Body of pancreas (tissue), 4 donors: ENCODE measurements at regions not wholly inside any gene's neighbourhood (a gene's known extent, or its start where the extent isn't known, plus 50 kb on each side); places are given as distances from the start of the nearest gene placed in this dataset.

ENCODE experiments used
- ATAC-seq: fragments of 150-250 bp; one replicate; pipeline ENCODE4 v1.9.1; 2016
- DNase-seq, 4 donors: peaks; one replicate each; pipeline ENCODE4 v3.0.0-alpha.2; 2019
- H3K27ac ChIP-seq, 4 donors: fragments of 200-600 bp; sonication (generic); 1 replicate in 3 of 4; 2 replicates in 1 of 4; pipeline versions ENCODE4 v1.5.1 to v1.6.1; 2016 to 2019; ENCODE audit warnings: mild to moderate bottlenecking in 1 of 4, mixed read lengths in 1 of 4, moderate library complexity in 1 of 4
- H3K27me3 ChIP-seq, 2 donors: fragments of 200-600 bp; sonication (generic); one replicate each; pipeline ENCODE4 v1.6.0; 2016; ENCODE audit warnings: mild to moderate bottlenecking in 1 of 2
- H3K36me3 ChIP-seq, 2 donors: fragments of 200-600 bp; sonication (generic); replicated peaks in 1 of 2; 2 replicates each; pipeline ENCODE4 v1.5.1; 2016; ENCODE audit warnings: low read depth in 2 of 2; ENCODE audit not compliant: insufficient read depth in 1 of 2
- H3K4me1 ChIP-seq: fragments of 200-600 bp; sonication (generic); one replicate; pipeline ENCODE4 v1.6.0; 2016
- H3K4me3 ChIP-seq, 2 donors: fragments of 200-600 bp; sonication (generic); 1 replicate in 1 of 2; 2 replicates in 1 of 2; pipeline ENCODE4 v1.5.1; 2016 to 2019
- H3K9me3 ChIP-seq, 3 donors: fragments of 200-600 bp; sonication (generic); 1 replicate in 2 of 3; 2 replicates in 1 of 3; pipeline ENCODE4 v1.5.1; 2016
- CTCF ChIP-seq, 7 experiments: fragments of 450-650 bp in 4 of 7; fragments of 200-600 bp in 3 of 7; sonication (generic) in 3 of 7; IDR thresholded peaks; one replicate each; pipeline ENCODE4 v1.5.1; 2016 to 2019; ENCODE audit warnings: antibody characterized with exemption in 7 of 7
- POLR2A ChIP-seq, 3 donors: fragments of 450-650 bp; IDR thresholded peaks; one replicate each; pipeline ENCODE4 v1.6.1; 2016; ENCODE audit warnings: antibody characterized with exemption in 3 of 3, mild to moderate bottlenecking in 2 of 3
- WGBS, 2 donors: methylation state at CpG; one replicate each; pipeline ENCODE4 v1.1.5; 2017; 5-methylcytosine and 5-hydroxymethylcytosine counted together
- intact Hi-C: fragments of 100-400 bp; cut with DNase I; formaldehyde crosslinking; loops from one replicate; pipeline ENCODE4 v1.15.1; 2023

GRCh38 chr4:124883632-124884031, 171.1 kb upstream of the ANKRD50 start:
- no peak overlapping the region for H3K27ac ChIP-seq
- WGBS, 2 donors = 81 to 85% methylated on average over 4 of the region's 4 CpGs
- intact Hi-C loops = no loop called here
- H3K4me3 ChIP-seq = no peak overlapping the region
- H3K36me3 ChIP-seq = no peaks in the 10 kb centered on the region
- no peaks in the 10 kb centered on the region for H3K4me1 ChIP-seq
- no peak for TF ChIP-seq CTCF (IDR thresholded peaks at IDR 0.05)
- TF ChIP-seq POLR2A (IDR thresholded peaks at IDR 0.05) = no peak
- no peaks in the 10 kb centered on the region for H3K9me3 ChIP-seq
- no peak for DNase-seq
- H3K27me3 ChIP-seq = no peaks in the 10 kb centered on the region
- no peak for ATAC-seq

GRCh38 chr4:124879195-124879594, 166.7 kb upstream of the ANKRD50 start:
- Histone ChIP-seq H3K27me3 (no peaks in the 10 kb centered on the region), H3K27ac (no peak overlapping the region), H3K4me1 (no peaks in the 10 kb centered on the region), H3K4me3 (no peak overlapping the region), H3K36me3 (no peaks in the 10 kb centered on the region), H3K9me3 (no peaks in the 10 kb centered on the region)
- ATAC-seq = no peak
- no peak for DNase-seq
- intact Hi-C loops = no loop called here
- 16 to 22% methylated on average over 2 of the region's 2 CpGs for WGBS, 2 donors
- TF ChIP-seq CTCF (IDR thresholded peaks at IDR 0.05) (no peak), POLR2A (IDR thresholded peaks at IDR 0.05) (no peak)

GRCh38 chr4:124874172-124874450, 161.6 kb upstream of the ANKRD50 start:
- Histone ChIP-seq H3K9me3 (no peaks in the 10 kb centered on the region), H3K4me3 (no peak overlapping the region), H3K27me3 (no peaks in the 10 kb centered on the region), H3K27ac (no peak overlapping the region), H3K4me1 (no peaks in the 10 kb centered on the region), H3K36me3 (no peaks in the 10 kb centered on the region)
- ATAC-seq = no peak
- DNase-seq = no peak
- TF ChIP-seq POLR2A (IDR thresholded peaks at IDR 0.05) (no peak), CTCF (IDR thresholded peaks at IDR 0.05) (no peak)
- WGBS, 2 donors = 93 to 96% methylated on average over 2 of the region's 2 CpGs
- intact Hi-C loops = no loop called here

GRCh38 chr4:124873361-124874171, 161.0 kb upstream of the ANKRD50 start:
- no peak for TF ChIP-seq CTCF (IDR thresholded peaks at IDR 0.05)
- no peak for TF ChIP-seq POLR2A (IDR thresholded peaks at IDR 0.05)
- Histone ChIP-seq H3K9me3 (no peaks in the 10 kb centered on the region), H3K27me3 (no peaks in the 10 kb centered on the region), H3K27ac (no peak overlapping the region), H3K4me1 (no peaks in the 10 kb centered on the region), H3K36me3 (no peaks in the 10 kb centered on the region), H3K4me3 (no peak overlapping the region)
- WGBS, 2 donors = 50 to 62% methylated on average over 2 of the region's 2 CpGs
- DNase-seq (no peak), ATAC-seq (no peak)
- intact Hi-C loops = no loop called here

GRCh38 chr4:124872659-124873058, 160.1 kb upstream of the ANKRD50 start:
- no peak overlapping the region for H3K4me3 ChIP-seq
- no peak for TF ChIP-seq CTCF (IDR thresholded peaks at IDR 0.05)
- TF ChIP-seq POLR2A (IDR thresholded peaks at IDR 0.05) = no peak
- ATAC-seq (no peak), DNase-seq (no peak)
- intact Hi-C loops = no loop called here
- no peak overlapping the region for H3K27ac ChIP-seq
- 93 to 98% methylated on average over 2 of the region's 2 CpGs for WGBS, 2 donors
- H3K36me3 ChIP-seq = no peaks in the 10 kb centered on the region
- H3K27me3 ChIP-seq = no peaks in the 10 kb centered on the region
- no peaks in the 10 kb centered on the region for H3K4me1 ChIP-seq
- no peaks in the 10 kb centered on the region for H3K9me3 ChIP-seq
